ENCODE measurements at regions not wholly inside any gene's neighbourhood (a gene's known extent, or its start where the extent isn't known, plus 50 kb on each side); places are given as distances from the start of the nearest gene placed in this dataset.

DNA sequence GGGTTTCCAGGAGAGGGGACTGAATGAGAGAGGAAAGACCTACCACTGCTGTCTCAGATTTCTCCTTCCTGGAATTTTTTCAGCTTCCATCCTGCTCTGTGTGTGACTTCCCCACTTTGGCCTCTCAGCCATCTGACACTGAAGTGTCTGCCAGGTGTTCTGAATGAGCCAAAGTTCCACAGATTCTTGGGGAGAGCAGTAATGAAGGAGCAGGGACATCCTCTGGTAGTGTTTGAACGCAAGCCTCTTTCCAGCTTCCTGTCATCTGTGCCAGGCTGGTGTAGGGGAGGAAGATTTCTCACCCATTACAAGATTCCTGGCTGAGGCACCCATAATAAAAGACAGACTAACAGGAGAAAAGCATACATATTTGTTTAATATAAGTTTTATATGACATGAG, 141.7 kb upstream of the NRXN3 start:
- H3K4me2 ChIP-seq: no peak overlapping the region
- ATAC-seq (no peak), DNase-seq (ENCODE audit: low read depth in 1 of 2, low spot score in 1 of 2) (no peak), FAIRE-seq (no peak)
- H3K9me3 ChIP-seq: no peaks in the 10 kb centered on the region
- 43% methylated on average over 1 of the region's 1 CpG for whole genome bisulfite sequencing (ENCODE audit: missing lambda C conversion rate)
- H3K4me3 ChIP-seq: no peak overlapping the region
- TF ChIP-seq TP53 (CRISPR knock-in tag; IDR thresholded peaks at IDR 0.05) (no peak), PHF8 (IDR thresholded peaks at IDR 0.05; ENCODE audit: borderline replicate concordance, low read depth) (no peak), FOXS1 (CRISPR knock-in tag; IDR thresholded peaks at IDR 0.05) (no peak), RCOR1 (IDR thresholded peaks at IDR 0.05; ENCODE audit: low read depth, low read length) (no peak), NFE2L2 (conservative IDR thresholded peaks at IDR 0.05; ENCODE audit: low read length) (no peak), JUNB (IDR thresholded peaks at IDR 0.05) (no peak), ZC3H11A (IDR thresholded peaks at IDR 0.05) (no peak), CBX8 (IDR thresholded peaks at IDR 0.05) (no peak), NPAS2 (CRISPR knock-in tag; IDR thresholded peaks at IDR 0.05; ENCODE audit: borderline replicate concordance) (no peak), ZSCAN20 (CRISPR knock-in tag; IDR thresholded peaks at IDR 0.05) (no peak), ZNF302 (CRISPR knock-in tag; IDR thresholded peaks at IDR 0.05) (no peak), EHF (CRISPR knock-in tag; IDR thresholded peaks at IDR 0.05) (no peak), HOXB13 (CRISPR knock-in tag; IDR thresholded peaks at IDR 0.05; ENCODE audit: low read depth) (no peak), FOSB (CRISPR knock-in tag; IDR thresholded peaks at IDR 0.05) (no peak), BHLHE40 (IDR thresholded peaks at IDR 0.05; ENCODE audit: low read depth, low read length) (no peak)
- TF ChIP-seq, protein P1, sequence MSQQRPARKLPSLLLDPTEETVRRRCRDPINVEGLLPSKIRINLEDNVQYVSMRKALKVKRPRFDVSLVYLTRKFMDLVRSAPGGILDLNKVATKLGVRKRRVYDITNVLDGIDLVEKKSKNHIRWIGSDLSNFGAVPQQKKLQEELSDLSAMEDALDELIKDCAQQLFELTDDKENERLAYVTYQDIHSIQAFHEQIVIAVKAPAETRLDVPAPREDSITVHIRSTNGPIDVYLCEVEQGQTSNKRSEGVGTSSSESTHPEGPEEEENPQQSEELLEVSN (IDR thresholded peaks at IDR 0.05; ENCODE audit: borderline replicate concordance, low read depth): no peak
- TF ChIP-seq, protein P2, sequence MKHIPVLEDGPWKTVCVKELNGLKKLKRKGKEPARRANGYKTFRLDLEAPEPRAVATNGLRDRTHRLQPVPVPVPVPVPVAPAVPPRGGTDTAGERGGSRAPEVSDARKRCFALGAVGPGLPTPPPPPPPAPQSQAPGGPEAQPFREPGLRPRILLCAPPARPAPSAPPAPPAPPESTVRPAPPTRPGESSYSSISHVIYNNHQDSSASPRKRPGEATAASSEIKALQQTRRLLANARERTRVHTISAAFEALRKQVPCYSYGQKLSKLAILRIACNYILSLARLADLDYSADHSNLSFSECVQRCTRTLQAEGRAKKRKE (CRISPR knock-in tag; IDR thresholded peaks at IDR 0.05; ENCODE audit: low read depth): no peak
- TF ChIP-seq, protein P3, sequence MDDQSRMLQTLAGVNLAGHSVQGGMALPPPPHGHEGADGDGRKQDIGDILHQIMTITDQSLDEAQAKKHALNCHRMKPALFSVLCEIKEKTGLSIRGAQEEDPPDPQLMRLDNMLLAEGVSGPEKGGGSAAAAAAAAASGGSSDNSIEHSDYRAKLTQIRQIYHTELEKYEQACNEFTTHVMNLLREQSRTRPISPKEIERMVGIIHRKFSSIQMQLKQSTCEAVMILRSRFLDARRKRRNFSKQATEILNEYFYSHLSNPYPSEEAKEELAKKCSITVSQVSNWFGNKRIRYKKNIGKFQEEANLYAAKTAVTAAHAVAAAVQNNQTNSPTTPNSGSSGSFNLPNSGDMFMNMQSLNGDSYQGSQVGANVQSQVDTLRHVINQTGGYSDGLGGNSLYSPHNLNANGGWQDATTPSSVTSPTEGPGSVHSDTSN (IDR thresholded peaks at IDR 0.05): no peak
- TF ChIP-seq, protein P4, sequence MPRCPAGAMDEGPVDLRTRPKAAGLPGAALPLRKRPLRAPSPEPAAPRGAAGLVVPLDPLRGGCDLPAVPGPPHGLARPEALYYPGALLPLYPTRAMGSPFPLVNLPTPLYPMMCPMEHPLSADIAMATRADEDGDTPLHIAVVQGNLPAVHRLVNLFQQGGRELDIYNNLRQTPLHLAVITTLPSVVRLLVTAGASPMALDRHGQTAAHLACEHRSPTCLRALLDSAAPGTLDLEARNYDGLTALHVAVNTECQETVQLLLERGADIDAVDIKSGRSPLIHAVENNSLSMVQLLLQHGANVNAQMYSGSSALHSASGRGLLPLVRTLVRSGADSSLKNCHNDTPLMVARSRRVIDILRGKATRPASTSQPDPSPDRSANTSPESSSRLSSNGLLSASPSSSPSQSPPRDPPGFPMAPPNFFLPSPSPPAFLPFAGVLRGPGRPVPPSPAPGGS (IDR thresholded peaks at IDR 0.05): no peak
- ChIA-PET POLR2A (interaction anchor here (0.7 kb wide), 1 partner anchor 48 kb away, joined by 3 read pairs; no protein-coding TSS in a partner anchor), CTCF (interaction anchor here (0.7 to 1.0 kb wide), 2 partner anchors 31 to 538 kb away, joined by 4 to 11 read pairs; no protein-coding TSS in a partner anchor)
- H3K27ac ChIP-seq: no peak overlapping the region
- H3K4me1 ChIP-seq: no peaks in the 10 kb centered on the region

DNA sequence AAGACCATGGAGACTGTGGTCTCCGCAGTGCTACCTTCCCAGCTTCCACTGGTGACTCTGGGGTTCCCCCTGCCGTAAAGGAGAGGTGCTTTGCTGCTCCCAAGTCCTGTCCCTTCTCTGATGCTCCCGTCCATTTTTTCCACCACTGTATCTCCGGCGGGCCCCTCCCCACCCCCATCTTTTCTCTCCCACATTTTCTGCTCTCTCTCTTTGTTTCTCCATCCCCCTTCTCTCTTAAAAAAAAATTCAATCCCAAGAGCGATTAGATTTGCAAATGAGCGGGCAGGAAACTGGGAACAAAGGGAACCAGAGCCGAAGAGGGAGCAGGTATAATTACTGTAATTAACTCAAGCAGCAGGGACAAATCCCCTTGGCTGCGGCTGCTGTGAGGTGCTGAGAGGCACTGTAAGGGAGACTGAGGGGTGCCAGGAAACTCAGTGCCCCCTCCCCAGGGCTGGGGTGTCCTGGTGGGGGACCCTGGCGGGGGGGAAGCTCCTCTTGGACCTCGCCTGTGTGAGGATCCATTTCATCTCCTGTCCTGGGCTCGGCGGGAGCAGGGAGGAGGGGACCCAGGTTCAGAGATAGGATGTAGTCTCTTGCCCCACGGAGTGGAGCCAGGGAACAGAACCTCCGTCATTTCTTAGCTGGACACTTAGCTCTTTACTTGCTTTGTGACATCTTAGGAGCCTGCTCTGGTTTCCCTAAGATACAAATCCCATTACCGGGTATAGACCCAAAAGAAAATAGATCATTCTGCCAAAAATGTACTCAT, 140.4 kb upstream of the NRXN3 start:
- CTCF ChIA-PET: interaction anchor here (0.7 to 1.9 kb wide), 5 partner anchors 13 to 302 kb away, joined by 3 to 4 read pairs (median 4); no protein-coding TSS in a partner anchor
- H3K4me2 ChIP-seq: no peak overlapping the region; the same call in 2 of the 3 replicates
- ATAC-seq (peak; percentile 70 to 79; a peak in 4 of 6 replicates), FAIRE-seq (no peak), DNase-seq (ENCODE audit: low read depth in 1 of 2, low spot score in 1 of 2) (no peak)
- 0 out of 5 replicates have a peak, but pooled peaks of 1 of the 2 experiments have one; percentile 10 for TF ChIP-seq RAD21 (conservative IDR thresholded peaks at IDR 0.05 in 1 of 2, IDR thresholded peaks at IDR 0.05 in 1 of 2)
- no peak for TF ChIP-seq NPAS2 (CRISPR knock-in tag; IDR thresholded peaks at IDR 0.05; ENCODE audit: borderline replicate concordance)
- TF ChIP-seq SREBF2 (IDR thresholded peaks at IDR 0.05): no peak
- TF ChIP-seq BHLHE40 (IDR thresholded peaks at IDR 0.05; ENCODE audit: low read depth, low read length): no peak
- TF ChIP-seq, protein P4 (IDR thresholded peaks at IDR 0.05): no peak
- TF ChIP-seq JUN (IDR thresholded peaks at IDR 0.05): no peak
- POLR2A ChIA-PET: no interaction called here
- WGBS (ENCODE audit: missing lambda C conversion rate): 25% methylated on average over 15 of the region's 16 CpGs
- no peaks in the 10 kb centered on the region for H3K4me1 ChIP-seq
- H3K27ac ChIP-seq: no peak overlapping the region
- H3K4me3 ChIP-seq: no peak overlapping the region
- H3K9me3 ChIP-seq: no peaks in the 10 kb centered on the region

Measured in A549 (cell line).